ENCODE measurements at regions not wholly inside any gene's neighbourhood (a gene's known extent, or its start where the extent isn't known, plus 50 kb on each side); places are given as distances from the start of the nearest gene placed in this dataset.

DNA sequence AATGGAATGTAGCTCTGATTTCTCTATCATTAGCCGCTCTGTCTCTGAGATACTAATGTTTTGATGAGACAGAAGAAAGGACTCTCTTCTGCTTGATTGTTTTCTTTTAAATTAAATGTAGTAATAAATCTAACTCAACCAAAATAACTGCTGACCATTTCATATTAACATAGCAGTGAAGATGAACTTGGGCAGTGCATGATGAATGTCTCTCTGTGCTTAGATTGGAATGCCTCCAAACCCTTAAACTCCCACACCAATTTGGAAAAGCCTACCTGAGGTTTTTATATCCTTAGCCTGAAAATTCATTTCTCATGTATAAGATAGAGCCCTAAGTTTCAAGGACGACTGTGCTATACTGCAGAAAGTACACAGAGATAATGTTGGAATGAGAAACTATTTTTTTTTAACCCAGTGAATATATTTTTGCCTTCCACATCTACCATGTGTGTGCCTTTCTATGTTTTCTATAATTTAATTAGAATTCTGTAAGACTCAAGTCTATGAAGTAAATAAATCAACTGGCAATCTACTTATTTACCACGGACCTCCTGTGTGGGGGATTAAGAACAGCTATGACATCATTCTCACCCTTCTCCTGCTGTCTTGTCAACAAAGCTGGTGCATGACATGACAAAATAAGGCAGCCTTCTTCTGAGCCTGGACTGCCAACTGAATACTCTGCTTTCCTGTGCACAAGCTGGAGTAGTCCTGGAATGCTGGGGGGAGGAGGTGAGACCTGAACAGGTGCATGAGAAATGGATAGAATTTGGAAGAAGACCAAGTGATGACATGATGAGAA, 155.5 kb downstream of the FGF9 start:
- Histone ChIP-seq H3K36me3 (ENCODE audit: control insufficient read depth in 2 of 2, insufficient read depth in 1 of 2, low read length in 2 of 2) (no peaks in the 10 kb centered on the region), H3K27ac (ENCODE audit: extremely low read depth, low read depth, low read length) (no peak overlapping the region), H3K4me3 (ENCODE audit: low read depth, low read length) (no peak overlapping the region), H3K4me1 (ENCODE audit: control insufficient read depth, insufficient read depth, low read length) (peaks cover 10% of the 10 kb centered on the region), H3K9me3 (ENCODE audit: control insufficient read depth, insufficient read depth, low read depth, low read length) (no peaks in the 10 kb centered on the region)
- CTCF ChIA-PET: no interaction called here
- POLR2A ChIA-PET: no interaction called here
- TF ChIP-seq, protein P1, sequence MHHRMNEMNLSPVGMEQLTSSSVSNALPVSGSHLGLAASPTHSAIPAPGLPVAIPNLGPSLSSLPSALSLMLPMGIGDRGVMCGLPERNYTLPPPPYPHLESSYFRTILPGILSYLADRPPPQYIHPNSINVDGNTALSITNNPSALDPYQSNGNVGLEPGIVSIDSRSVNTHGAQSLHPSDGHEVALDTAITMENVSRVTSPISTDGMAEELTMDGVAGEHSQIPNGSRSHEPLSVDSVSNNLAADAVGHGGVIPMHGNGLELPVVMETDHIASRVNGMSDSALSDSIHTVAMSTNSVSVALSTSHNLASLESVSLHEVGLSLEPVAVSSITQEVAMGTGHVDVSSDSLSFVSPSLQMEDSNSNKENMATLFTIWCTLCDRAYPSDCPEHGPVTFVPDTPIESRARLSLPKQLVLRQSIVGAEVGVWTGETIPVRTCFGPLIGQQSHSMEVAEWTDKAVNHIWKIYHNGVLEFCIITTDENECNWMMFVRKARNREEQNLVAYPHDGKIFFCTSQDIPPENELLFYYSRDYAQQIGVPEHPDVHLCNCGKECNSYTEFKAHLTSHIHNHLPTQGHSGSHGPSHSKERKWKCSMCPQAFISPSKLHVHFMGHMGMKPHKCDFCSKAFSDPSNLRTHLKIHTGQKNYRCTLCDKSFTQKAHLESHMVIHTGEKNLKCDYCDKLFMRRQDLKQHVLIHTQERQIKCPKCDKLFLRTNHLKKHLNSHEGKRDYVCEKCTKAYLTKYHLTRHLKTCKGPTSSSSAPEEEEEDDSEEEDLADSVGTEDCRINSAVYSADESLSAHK (tag by site-specific recombination; IDR thresholded peaks at IDR 0.05): no peak
- TF ChIP-seq, protein P2, sequence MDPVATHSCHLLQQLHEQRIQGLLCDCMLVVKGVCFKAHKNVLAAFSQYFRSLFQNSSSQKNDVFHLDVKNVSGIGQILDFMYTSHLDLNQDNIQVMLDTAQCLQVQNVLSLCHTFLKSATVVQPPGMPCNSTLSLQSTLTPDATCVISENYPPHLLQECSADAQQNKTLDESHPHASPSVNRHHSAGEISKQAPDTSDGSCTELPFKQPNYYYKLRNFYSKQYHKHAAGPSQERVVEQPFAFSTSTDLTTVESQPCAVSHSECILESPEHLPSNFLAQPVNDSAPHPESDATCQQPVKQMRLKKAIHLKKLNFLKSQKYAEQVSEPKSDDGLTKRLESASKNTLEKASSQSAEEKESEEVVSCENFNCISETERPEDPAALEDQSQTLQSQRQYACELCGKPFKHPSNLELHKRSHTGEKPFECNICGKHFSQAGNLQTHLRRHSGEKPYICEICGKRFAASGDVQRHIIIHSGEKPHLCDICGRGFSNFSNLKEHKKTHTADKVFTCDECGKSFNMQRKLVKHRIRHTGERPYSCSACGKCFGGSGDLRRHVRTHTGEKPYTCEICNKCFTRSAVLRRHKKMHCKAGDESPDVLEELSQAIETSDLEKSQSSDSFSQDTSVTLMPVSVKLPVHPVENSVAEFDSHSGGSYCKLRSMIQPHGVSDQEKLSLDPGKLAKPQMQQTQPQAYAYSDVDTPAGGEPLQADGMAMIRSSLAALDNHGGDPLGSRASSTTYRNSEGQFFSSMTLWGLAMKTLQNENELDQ (tag by site-specific recombination; IDR thresholded peaks at IDR 0.05; ENCODE audit: low read depth): no peak
- TF ChIP-seq BCL11A (tag by site-specific recombination; IDR thresholded peaks at IDR 0.05; ENCODE audit: low read depth) (0 out of 2 replicates have a peak, but pooled peaks have one; percentile 13), ZNF239 (tag by site-specific recombination; IDR thresholded peaks at IDR 0.05) (no peak), ZNF843 (tag by site-specific recombination; IDR thresholded peaks at IDR 0.05) (peak; percentile 31; the same call in 1 of the 2 replicates), ZNF133 (tag by site-specific recombination; IDR thresholded peaks at IDR 0.05) (no peak), PRDM1 (tag by site-specific recombination; IDR thresholded peaks at IDR 0.05) (no peak), ZIC2 (tag by site-specific recombination; IDR thresholded peaks at IDR 0.05) (peak; percentile 59; the same call in 1 of the 2 replicates)
- TF ChIP-seq, protein P3, sequence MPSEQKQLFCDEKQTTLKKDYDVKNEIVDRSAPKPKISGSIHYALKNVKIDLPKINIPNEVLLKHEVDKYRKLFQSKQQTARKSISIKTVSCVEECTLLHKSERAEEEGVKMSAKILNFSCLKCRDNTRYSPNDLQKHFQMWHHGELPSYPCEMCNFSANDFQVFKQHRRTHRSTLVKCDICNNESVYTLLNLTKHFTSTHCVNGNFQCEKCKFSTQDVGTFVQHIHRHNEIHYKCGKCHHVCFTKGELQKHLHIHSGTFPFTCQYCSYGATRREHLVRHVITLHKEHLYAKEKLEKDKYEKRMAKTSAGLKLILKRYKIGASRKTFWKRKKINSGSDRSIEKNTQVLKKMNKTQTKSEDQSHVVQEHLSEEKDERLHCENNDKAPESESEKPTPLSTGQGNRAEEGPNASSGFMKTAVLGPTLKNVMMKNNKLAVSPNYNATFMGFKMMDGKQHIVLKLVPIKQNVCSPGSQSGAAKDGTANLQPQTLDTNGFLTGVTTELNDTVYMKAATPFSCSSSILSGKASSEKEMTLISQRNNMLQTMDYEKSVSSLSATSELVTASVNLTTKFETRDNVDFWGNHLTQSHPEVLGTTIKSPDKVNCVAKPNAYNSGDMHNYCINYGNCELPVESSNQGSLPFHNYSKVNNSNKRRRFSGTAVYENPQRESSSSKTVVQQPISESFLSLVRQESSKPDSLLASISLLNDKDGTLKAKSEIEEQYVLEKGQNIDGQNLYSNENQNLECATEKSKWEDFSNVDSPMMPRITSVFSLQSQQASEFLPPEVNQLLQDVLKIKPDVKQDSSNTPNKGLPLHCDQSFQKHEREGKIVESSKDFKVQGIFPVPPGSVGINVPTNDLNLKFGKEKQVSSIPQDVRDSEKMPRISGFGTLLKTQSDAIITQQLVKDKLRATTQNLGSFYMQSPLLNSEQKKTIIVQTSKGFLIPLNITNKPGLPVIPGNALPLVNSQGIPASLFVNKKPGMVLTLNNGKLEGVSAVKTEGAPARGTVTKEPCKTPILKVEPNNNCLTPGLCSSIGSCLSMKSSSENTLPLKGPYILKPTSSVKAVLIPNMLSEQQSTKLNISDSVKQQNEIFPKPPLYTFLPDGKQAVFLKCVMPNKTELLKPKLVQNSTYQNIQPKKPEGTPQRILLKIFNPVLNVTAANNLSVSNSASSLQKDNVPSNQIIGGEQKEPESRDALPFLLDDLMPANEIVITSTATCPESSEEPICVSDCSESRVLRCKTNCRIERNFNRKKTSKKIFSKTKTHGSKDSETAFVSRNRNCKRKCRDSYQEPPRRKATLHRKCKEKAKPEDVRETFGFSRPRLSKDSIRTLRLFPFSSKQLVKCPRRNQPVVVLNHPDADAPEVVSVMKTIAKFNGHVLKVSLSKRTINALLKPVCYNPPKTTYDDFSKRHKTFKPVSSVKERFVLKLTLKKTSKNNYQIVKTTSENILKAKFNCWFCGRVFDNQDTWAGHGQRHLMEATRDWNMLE (tag by site-specific recombination; conservative IDR thresholded peaks at IDR 0.05; ENCODE audit: low read depth): no peak
- TF ChIP-seq, protein P4, sequence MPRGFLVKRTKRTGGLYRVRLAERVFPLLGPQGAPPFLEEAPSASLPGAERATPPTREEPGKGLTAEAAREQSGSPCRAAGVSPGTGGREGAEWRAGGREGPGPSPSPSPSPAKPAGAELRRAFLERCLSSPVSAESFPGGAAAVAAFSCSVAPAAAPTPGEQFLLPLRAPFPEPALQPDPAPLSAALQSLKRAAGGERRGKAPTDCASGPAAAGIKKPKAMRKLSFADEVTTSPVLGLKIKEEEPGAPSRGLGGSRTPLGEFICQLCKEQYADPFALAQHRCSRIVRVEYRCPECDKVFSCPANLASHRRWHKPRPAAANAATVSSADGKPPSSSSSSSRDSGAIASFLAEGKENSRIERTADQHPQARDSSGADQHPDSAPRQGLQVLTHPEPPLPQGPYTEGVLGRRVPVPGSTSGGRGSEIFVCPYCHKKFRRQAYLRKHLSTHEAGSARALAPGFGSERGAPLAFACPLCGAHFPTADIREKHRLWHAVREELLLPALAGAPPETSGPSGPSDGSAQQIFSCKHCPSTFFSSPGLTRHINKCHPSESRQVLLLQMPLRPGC (tag by site-specific recombination; IDR thresholded peaks at IDR 0.05): no peak
- TF ChIP-seq, protein P5, sequence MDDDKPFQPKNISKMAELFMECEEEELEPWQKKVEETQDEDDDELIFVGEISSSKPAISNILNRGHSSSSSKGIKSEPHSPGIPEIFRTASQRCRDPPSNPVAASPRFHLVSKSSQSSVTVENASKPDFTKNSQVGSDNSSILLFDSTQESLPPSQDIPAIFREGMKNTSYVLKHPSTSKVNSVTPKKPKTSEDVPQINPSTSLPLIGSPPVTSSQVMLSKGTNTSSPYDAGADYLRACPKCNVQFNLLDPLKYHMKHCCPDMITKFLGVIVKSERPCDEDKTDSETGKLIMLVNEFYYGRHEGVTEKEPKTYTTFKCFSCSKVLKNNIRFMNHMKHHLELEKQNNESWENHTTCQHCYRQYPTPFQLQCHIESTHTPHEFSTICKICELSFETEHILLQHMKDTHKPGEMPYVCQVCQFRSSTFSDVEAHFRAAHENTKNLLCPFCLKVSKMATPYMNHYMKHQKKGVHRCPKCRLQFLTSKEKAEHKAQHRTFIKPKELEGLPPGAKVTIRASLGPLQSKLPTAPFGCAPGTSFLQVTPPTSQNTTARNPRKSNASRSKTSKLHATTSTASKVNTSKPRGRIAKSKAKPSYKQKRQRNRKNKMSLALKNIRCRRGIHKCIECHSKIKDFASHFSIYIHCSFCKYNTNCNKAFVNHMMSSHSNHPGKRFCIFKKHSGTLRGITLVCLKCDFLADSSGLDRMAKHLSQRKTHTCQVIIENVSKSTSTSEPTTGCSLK (tag by site-specific recombination; IDR thresholded peaks at IDR 0.05): no peak
- TF ChIP-seq, protein P6, sequence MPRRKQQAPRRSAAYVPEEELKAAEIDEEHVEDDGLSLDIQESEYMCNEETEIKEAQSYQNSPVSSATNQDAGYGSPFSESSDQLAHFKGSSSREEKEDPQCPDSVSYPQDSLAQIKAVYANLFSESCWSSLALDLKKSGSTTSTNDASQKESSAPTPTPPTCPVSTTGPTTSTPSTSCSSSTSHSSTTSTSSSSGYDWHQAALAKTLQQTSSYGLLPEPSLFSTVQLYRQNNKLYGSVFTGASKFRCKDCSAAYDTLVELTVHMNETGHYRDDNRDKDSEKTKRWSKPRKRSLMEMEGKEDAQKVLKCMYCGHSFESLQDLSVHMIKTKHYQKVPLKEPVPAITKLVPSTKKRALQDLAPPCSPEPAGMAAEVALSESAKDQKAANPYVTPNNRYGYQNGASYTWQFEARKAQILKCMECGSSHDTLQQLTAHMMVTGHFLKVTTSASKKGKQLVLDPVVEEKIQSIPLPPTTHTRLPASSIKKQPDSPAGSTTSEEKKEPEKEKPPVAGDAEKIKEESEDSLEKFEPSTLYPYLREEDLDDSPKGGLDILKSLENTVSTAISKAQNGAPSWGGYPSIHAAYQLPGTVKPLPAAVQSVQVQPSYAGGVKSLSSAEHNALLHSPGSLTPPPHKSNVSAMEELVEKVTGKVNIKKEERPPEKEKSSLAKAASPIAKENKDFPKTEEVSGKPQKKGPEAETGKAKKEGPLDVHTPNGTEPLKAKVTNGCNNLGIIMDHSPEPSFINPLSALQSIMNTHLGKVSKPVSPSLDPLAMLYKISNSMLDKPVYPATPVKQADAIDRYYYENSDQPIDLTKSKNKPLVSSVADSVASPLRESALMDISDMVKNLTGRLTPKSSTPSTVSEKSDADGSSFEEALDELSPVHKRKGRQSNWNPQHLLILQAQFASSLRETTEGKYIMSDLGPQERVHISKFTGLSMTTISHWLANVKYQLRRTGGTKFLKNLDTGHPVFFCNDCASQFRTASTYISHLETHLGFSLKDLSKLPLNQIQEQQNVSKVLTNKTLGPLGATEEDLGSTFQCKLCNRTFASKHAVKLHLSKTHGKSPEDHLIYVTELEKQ (tag by site-specific recombination; IDR thresholded peaks at IDR 0.05; ENCODE audit: borderline replicate concordance): no peak
- TF ChIP-seq, protein P7, sequence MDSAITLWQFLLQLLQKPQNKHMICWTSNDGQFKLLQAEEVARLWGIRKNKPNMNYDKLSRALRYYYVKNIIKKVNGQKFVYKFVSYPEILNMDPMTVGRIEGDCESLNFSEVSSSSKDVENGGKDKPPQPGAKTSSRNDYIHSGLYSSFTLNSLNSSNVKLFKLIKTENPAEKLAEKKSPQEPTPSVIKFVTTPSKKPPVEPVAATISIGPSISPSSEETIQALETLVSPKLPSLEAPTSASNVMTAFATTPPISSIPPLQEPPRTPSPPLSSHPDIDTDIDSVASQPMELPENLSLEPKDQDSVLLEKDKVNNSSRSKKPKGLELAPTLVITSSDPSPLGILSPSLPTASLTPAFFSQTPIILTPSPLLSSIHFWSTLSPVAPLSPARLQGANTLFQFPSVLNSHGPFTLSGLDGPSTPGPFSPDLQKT (IDR thresholded peaks at IDR 0.05; ENCODE audit: borderline replicate concordance, low read depth, low read length): no peak
- TF ChIP-seq, protein P8, sequence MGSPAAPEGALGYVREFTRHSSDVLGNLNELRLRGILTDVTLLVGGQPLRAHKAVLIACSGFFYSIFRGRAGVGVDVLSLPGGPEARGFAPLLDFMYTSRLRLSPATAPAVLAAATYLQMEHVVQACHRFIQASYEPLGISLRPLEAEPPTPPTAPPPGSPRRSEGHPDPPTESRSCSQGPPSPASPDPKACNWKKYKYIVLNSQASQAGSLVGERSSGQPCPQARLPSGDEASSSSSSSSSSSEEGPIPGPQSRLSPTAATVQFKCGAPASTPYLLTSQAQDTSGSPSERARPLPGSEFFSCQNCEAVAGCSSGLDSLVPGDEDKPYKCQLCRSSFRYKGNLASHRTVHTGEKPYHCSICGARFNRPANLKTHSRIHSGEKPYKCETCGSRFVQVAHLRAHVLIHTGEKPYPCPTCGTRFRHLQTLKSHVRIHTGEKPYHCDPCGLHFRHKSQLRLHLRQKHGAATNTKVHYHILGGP (tag by site-specific recombination; IDR thresholded peaks at IDR 0.05): 0 out of 2 replicates have a peak, but pooled peaks have one; percentile 13
